Dermis microvascular lymphatic vessel endothelial cell (primary cell): ENCODE measurements at regions not wholly inside any gene's neighbourhood (a gene's known extent, or its start where the extent isn't known, plus 50 kb on each side); places are given as distances from the start of the nearest gene placed in this dataset.
"Not testable (repeated sequence)": the region's sequence is repeated elsewhere in the genome, so short reads cannot be mapped to it uniquely, and the experiment has no call there.

Experiments used
- DNase-seq, 2 donors: peaks; one replicate each; pipeline versions ENCODE4 v3.0.0 to v3.0.0-alpha.2; 2010; ENCODE audit warnings: low read depth in 2 of 2

GRCh38 chr1:105359457-105359856, 1609.8 kb downstream of the AMY1C start:
- DNase-seq: no peak

GRCh38 chr1:105362438-105362837, 1612.7 kb downstream of the AMY1C start:
- DNase-seq: no peak

GRCh38 chr1:105368446-105368845, 1618.7 kb downstream of the AMY1C start:
- no peak for DNase-seq

- no peak for DNase-seq
Measured at GRCh38 chr1:105373681-105374080, 1624.0 kb downstream of the AMY1C start.

- DNase-seq: no peak
Measured at GRCh38 chr1:105386489-105386888, 1636.8 kb downstream of the AMY1C start.

GRCh38 chr1:105396001-105396400, 1646.3 kb downstream of the AMY1C start:
- no peak for DNase-seq

- no peak for DNase-seq
Measured at GRCh38 chr1:105398909-105399308, 1649.2 kb downstream of the AMY1C start.

- no peak for DNase-seq
Measured at GRCh38 chr1:105399716-105400115, 1650.0 kb downstream of the AMY1C start.

GRCh38 chr1:105416261-105416660, 1640.2 kb upstream of the PRMT6 start:
- DNase-seq: no peak

GRCh38 chr1:105419030-105419429, 1637.4 kb upstream of the PRMT6 start:
- DNase-seq: no peak

GRCh38 chr1:105427543-105427942, 1628.9 kb upstream of the PRMT6 start:
- DNase-seq: no peak

GRCh38 chr1:105436589-105437259, 1619.8 kb upstream of the PRMT6 start:
- no peak for DNase-seq

GRCh38 chr1:105437847-105438246, 1618.6 kb upstream of the PRMT6 start:
- no peak for DNase-seq

GRCh38 chr1:105442901-105443300, 1613.6 kb upstream of the PRMT6 start:
- no peak for DNase-seq

- DNase-seq: no peak
Measured at GRCh38 chr1:105459759-105460158, 1596.7 kb upstream of the PRMT6 start.

GRCh38 chr1:105462308-105462707, 1594.2 kb upstream of the PRMT6 start:
- no peak for DNase-seq

- DNase-seq: no peak
Measured at GRCh38 chr1:105467549-105467948, 1588.9 kb upstream of the PRMT6 start.

- DNase-seq: not testable (repeated sequence)
Measured at GRCh38 chr1:105470541-105470940, 1585.9 kb upstream of the PRMT6 start.

GRCh38 chr1:105483436-105483835, 1573.0 kb upstream of the PRMT6 start:
- no peak for DNase-seq

GRCh38 chr1:105485207-105485606, 1571.3 kb upstream of the PRMT6 start:
- no peak for DNase-seq

GRCh38 chr1:105492921-105493320, 1563.6 kb upstream of the PRMT6 start:
- no peak for DNase-seq

GRCh38 chr1:105516068-105516467, 1540.4 kb upstream of the PRMT6 start:
- no peak for DNase-seq

- no peak for DNase-seq
Measured at GRCh38 chr1:105533996-105534395, 1522.5 kb upstream of the PRMT6 start.

- DNase-seq: no peak
Measured at GRCh38 chr1:105544475-105544874, 1512.0 kb upstream of the PRMT6 start.
